Suprapubic skin (tissue), 4 donors: ENCODE measurements at regions not wholly inside any gene's neighbourhood (a gene's known extent, or its start where the extent isn't known, plus 50 kb on each side); places are given as distances from the start of the nearest gene placed in this dataset.

Experiments used
- DNase-seq, 2 donors: peaks; one replicate each; pipeline ENCODE4 v3.0.0-alpha.2; 2019; ENCODE audit warnings: low spot score in 2 of 2
- H3K27ac ChIP-seq: fragments of 200-600 bp; sonication (generic); one replicate; pipeline ENCODE4 v1.5.1; 2019
- H3K27me3 ChIP-seq: fragments of 200-600 bp; sonication (generic); one replicate; pipeline ENCODE4 v1.5.1; 2019
- H3K36me3 ChIP-seq: fragments of 200-600 bp; sonication (generic); one replicate; pipeline ENCODE4 v1.5.1; 2019
- H3K4me1 ChIP-seq: fragments of 200-600 bp; sonication (generic); one replicate; pipeline ENCODE4 v1.5.1; 2019
- H3K4me3 ChIP-seq: fragments of 200-600 bp; sonication (generic); one replicate; pipeline ENCODE4 v1.5.1; 2019; ENCODE audit warnings: mild to moderate bottlenecking
- H3K9me3 ChIP-seq: fragments of 200-600 bp; sonication (generic); one replicate; pipeline ENCODE4 v1.5.1; 2019
- EP300 ChIP-seq: sonication (generic); formaldehyde crosslinking; IDR thresholded peaks from one replicate; pipeline ENCODE4 v1.6.1; 2017; ENCODE audit warnings: antibody characterized with exemption
- POLR2A ChIP-seq, 2 donors: fragments of 450-650 bp; IDR thresholded peaks; one replicate each; pipeline ENCODE4 v1.6.1; 2017; ENCODE audit warnings: antibody characterized with exemption in 2 of 2, mild to moderate bottlenecking in 2 of 2, moderate library complexity in 2 of 2
- POLR2AphosphoS5 ChIP-seq, 3 donors: sonication (generic); formaldehyde crosslinking; IDR thresholded peaks; one replicate each; pipeline ENCODE4 v1.6.1; 2017; ENCODE audit warnings: antibody characterized with exemption in 3 of 3
- WGBS: methylation state at CpG from one replicate; pipeline ENCODE4 v1.1.5; 2018; 5-methylcytosine and 5-hydroxymethylcytosine counted together
- TF ChIP-seq, protein P1 (sequence below), 2 donors: fragments of 200-600 bp in 1 of 2; fragments of 450-650 bp in 1 of 2; sonication (generic) in 1 of 2; IDR thresholded peaks; one replicate each; pipeline ENCODE4 v1.5.1; 2016 to 2019; ENCODE audit warnings: antibody characterized with exemption in 2 of 2, mild to moderate bottlenecking in 1 of 2, moderate library complexity in 1 of 2

GRCh38 chr7:27347276-27347640 lies 104.7 kb downstream of the EVX1 start:
- WGBS, result 60% methylated on average over 4 of the region's 4 CpGs
- Histone ChIP-seq H3K27me3 (peaks cover 20% of the 10 kb centered on the region), H3K4me3 (no peak overlapping the region), H3K36me3 (no peaks in the 10 kb centered on the region), H3K9me3 (no peaks in the 10 kb centered on the region), H3K27ac (no peak overlapping the region), H3K4me1 (peaks cover 4% of the 10 kb centered on the region)
- TF ChIP-seq, protein P1, sequence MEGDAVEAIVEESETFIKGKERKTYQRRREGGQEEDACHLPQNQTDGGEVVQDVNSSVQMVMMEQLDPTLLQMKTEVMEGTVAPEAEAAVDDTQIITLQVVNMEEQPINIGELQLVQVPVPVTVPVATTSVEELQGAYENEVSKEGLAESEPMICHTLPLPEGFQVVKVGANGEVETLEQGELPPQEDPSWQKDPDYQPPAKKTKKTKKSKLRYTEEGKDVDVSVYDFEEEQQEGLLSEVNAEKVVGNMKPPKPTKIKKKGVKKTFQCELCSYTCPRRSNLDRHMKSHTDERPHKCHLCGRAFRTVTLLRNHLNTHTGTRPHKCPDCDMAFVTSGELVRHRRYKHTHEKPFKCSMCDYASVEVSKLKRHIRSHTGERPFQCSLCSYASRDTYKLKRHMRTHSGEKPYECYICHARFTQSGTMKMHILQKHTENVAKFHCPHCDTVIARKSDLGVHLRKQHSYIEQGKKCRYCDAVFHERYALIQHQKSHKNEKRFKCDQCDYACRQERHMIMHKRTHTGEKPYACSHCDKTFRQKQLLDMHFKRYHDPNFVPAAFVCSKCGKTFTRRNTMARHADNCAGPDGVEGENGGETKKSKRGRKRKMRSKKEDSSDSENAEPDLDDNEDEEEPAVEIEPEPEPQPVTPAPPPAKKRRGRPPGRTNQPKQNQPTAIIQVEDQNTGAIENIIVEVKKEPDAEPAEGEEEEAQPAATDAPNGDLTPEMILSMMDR (IDR thresholded peaks at IDR 0.05), result no peak
- no peak for TF ChIP-seq POLR2A (IDR thresholded peaks at IDR 0.05)
- no peak for TF ChIP-seq POLR2AphosphoS5 (IDR thresholded peaks at IDR 0.05)
- no peak for TF ChIP-seq EP300
- DNase-seq, result no peak

DNA sequence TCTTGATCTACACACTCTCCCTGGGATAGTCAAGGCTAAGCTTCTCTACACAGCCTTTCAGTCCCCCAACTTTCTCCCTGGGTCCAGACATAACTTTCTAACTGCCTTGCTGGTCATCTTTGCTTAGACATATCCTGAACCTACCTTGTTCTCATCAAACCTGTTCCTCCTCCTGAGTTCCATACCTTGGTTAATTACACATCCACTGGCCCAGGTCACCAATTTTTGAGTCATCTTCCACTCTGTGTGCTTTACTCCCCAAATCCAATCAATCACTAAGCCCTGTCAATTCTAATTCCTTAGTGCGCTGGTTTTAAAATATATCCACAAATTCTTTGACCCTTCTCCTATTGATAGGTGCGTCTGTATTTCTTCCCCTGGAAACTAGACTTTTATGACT lies 107.0 kb downstream of the EVX1 start:
- Histone ChIP-seq H3K4me1 (peaks cover 4% of the 10 kb centered on the region), H3K9me3 (no peaks in the 10 kb centered on the region), H3K27me3 (peaks cover 20% of the 10 kb centered on the region), H3K27ac (no peak overlapping the region), H3K4me3 (no peak overlapping the region), H3K36me3 (no peaks in the 10 kb centered on the region)
- TF ChIP-seq POLR2A (IDR thresholded peaks at IDR 0.05) (no peak), EP300 (no peak), POLR2AphosphoS5 (IDR thresholded peaks at IDR 0.05) (no peak)
- TF ChIP-seq, protein P1 (IDR thresholded peaks at IDR 0.05), result no peak
- 96% methylated on average over 2 of the region's 2 CpGs for WGBS
- DNase-seq, result no peak

DNA sequence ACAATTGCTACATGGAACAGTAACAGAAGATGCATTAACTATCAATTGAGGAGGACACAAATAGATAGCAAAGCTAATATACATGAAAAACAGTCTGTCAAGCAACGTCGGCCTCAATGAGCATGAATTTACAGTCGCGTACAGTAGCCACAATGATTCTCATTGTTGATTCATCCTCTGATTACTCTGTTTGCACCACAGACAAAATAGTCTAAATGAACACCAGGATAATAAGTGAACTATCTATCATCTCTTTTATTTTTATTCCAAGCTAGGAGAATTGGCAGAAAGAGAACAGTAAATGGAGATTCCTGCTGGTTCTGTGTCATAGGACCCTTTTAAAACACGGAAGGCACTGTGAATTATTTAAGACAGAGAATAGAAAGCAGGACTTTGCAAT lies 108.5 kb downstream of the EVX1 start:
- DNase-seq, result no peak
- 74% methylated on average over 5 of the region's 5 CpGs for WGBS

DNA sequence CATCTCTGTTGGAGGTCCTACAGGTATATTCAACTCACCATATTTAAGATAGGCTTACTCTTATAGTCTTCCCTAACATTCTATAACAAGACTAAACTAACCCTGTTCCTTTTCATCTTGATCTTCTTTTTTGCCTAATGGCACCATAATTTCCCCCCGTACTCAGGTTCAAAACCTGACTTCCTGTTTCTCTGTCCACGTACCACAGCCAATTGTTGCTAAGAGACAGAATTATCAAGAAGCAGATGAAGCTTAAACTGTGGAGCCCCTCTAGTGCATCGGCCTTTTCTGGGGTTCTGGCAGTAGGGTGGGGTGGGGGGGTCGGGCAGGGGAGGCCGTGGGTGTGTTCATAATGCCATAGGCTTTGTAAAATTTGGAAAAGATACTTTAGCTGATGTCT lies 109.2 kb downstream of the EVX1 start:
- Histone ChIP-seq H3K4me1 (peaks cover 4% of the 10 kb centered on the region), H3K4me3 (no peak overlapping the region), H3K9me3 (no peaks in the 10 kb centered on the region), H3K36me3 (no peaks in the 10 kb centered on the region), H3K27me3 (peaks cover 9% of the 10 kb centered on the region), H3K27ac (no peak overlapping the region)
- no peak for DNase-seq
- WGBS, result 54% methylated on average over 5 of the region's 5 CpGs
- TF ChIP-seq, protein P1 (IDR thresholded peaks at IDR 0.05), result no peak
- no peak for TF ChIP-seq POLR2AphosphoS5 (IDR thresholded peaks at IDR 0.05)
- TF ChIP-seq EP300, result no peak
- TF ChIP-seq POLR2A (IDR thresholded peaks at IDR 0.05), result no peak

More for the DNA sequence above, 108.5 kb downstream of the EVX1 start:
- Histone ChIP-seq H3K36me3 (no peaks in the 10 kb centered on the region), H3K9me3 (no peaks in the 10 kb centered on the region), H3K27ac (no peak overlapping the region), H3K27me3 (peaks cover 12% of the 10 kb centered on the region), H3K4me1 (peaks cover 4% of the 10 kb centered on the region), H3K4me3 (no peak overlapping the region)
- TF ChIP-seq POLR2AphosphoS5 (IDR thresholded peaks at IDR 0.05) (no peak), EP300 (no peak), POLR2A (IDR thresholded peaks at IDR 0.05) (no peak)
- TF ChIP-seq, protein P1 (IDR thresholded peaks at IDR 0.05), result no peak

DNA sequence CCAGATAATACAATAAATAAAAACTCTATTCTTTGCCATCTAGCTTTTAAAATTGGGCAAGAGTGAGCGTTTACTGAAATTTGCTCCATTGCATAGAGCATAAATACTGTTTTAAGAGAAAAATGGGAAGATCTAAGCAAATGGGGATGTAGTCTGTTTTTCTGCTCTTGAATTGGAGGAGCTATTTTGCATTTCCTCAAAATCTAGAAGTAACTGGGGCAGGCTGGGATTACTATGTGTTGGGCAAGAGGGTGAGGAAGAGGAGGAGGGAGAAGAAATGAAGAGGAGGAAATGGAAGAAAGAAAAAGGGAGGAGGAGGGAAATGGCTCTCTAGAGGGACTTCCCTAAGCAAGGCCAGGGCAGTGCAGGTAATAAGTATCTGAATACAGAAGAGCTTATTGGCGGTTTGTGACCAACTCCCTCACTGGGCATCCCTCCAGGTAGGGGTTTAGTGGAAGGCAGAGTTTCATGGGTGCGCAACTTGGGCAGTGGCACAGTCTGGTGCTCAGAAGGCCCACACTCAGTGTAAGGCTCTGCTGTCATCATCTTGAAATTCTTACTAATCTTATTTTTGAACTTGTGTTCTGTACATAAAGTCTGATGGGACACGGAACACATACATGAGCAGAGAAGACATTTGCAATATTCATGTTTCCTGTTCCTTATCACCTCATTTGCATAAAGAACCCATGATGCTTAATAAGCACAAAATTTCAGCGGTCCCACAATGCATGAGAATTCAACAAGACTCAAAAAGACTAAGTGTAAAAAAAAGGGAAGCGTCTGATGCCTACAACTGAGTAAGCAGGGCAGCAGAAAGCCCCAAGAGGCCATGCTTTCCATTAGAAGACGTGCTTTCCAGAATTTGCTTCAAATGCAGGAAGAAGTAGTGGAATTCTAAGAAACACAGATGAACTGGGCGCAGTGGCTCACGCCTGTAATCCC lies 116.9 kb downstream of the EVX1 start:
- TF ChIP-seq POLR2A (IDR thresholded peaks at IDR 0.05) (no peak), POLR2AphosphoS5 (IDR thresholded peaks at IDR 0.05) (no peak), EP300 (no peak)
- TF ChIP-seq, protein P1 (IDR thresholded peaks at IDR 0.05), result no peak
- no peaks in the 10 kb centered on the region for H3K36me3 ChIP-seq
- 85% methylated on average over 9 of the region's 9 CpGs for WGBS
- no peak for DNase-seq
- H3K27me3 ChIP-seq, result no peaks in the 10 kb centered on the region
- no peak overlapping the region for H3K27ac ChIP-seq
- peaks cover 6% of the 10 kb centered on the region for H3K4me1 ChIP-seq
- no peaks in the 10 kb centered on the region for H3K9me3 ChIP-seq
- no peak overlapping the region for H3K4me3 ChIP-seq
